H7 (cell line): ENCODE measurements at regions not wholly inside any gene's neighbourhood (a gene's known extent, or its start where the extent isn't known, plus 50 kb on each side); places are given as distances from the start of the nearest gene placed in this dataset.

Experiments used
- DNase-seq: peaks from one replicate; pipeline ENCODE4 v3.0.0; 2012
- H3K27me3 ChIP-seq: 2 replicates; pipeline ENCODE4 v1.6.0; 2011; ENCODE audit warnings: mild to moderate bottlenecking, low read length; ENCODE audit not compliant: control insufficient read depth, insufficient read depth
- H3K36me3 ChIP-seq: replicated peaks from 2 replicates; pipeline ENCODE4 v1.5.1; 2011; ENCODE audit warnings: low read length; ENCODE audit not compliant: control insufficient read depth, insufficient read depth
- H3K4me3 ChIP-seq: 2 replicates; pipeline ENCODE4 v1.5.1; 2011; ENCODE audit warnings: low read depth, mild to moderate bottlenecking, control low read depth, low read length, moderate library complexity; ENCODE audit not compliant: insufficient read depth

GRCh38 chr7:46902463-46902862 is 679.4 kb downstream of the TNS3 start:
- no peak overlapping the region for H3K4me3 ChIP-seq
- no peaks in the 10 kb centered on the region for H3K36me3 ChIP-seq
- no peak for DNase-seq
- no peaks in the 10 kb centered on the region for H3K27me3 ChIP-seq

GRCh38 chr7:46900312-46901263 is 681.3 kb downstream of the TNS3 start:
- no peaks in the 10 kb centered on the region for H3K36me3 ChIP-seq
- no peak for DNase-seq
- no peaks in the 10 kb centered on the region for H3K27me3 ChIP-seq
- H3K4me3 ChIP-seq, result no peak overlapping the region

GRCh38 chr7:46897381-46897780 is 684.5 kb downstream of the TNS3 start:
- H3K27me3 ChIP-seq, result no peaks in the 10 kb centered on the region
- H3K36me3 ChIP-seq, result no peaks in the 10 kb centered on the region
- H3K4me3 ChIP-seq, result no peak overlapping the region
- no peak for DNase-seq

DNA sequence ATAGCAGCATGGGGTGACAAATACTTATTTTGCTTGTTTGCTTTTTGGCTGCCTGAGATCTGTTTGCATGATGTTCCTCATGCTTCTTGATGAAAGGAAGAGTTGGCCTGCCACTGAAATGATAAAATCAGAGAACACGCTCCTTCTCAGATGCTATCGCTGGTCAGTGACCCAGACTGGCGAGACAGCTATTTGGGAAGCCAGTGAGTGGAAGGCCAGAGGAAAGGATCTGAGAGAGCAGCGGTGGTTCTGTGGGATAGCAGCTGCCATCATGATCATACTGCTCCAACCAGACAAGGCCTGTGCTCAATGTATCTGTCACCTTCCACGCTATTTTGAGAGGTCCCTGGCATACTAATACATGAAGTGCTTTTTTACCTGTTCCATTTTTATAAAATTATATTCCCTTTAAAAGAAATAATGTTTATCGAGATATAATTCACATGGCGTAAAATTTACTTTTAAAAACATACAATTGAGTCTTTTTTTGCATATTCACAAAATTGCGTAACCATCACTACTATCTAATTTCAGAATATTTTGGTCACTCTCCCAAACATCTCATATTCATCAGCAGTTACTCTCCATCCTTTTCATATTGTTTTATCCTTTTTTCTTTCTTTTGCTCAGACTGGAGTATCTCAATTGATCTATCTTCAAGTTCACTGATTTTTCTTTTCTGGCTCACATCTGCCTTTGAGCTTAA is 695.1 kb downstream of the TNS3 start:
- Histone ChIP-seq H3K27me3 (no peaks in the 10 kb centered on the region), H3K4me3 (no peak overlapping the region), H3K36me3 (no peaks in the 10 kb centered on the region)
- no peak for DNase-seq

DNA sequence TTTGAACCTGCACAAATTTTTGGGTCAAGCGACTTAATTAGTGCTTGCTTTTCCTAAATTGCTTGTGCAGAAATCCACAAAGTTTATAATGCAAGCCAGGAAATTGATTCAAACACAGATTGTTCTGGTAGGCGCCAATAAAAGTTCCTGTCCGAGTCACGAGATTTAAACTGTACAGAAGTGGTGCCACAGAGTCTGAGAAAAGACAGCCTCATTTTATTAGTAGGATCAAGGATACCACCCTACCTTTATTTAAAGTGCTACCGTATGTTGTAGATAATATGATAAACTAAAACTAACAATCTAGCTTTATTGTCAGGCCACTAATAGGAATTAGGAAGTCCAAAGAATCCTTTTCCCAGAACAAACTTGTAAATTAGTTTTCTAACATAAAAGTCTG is 696.7 kb downstream of the TNS3 start:
- no peaks in the 10 kb centered on the region for H3K27me3 ChIP-seq
- no peaks in the 10 kb centered on the region for H3K36me3 ChIP-seq
- H3K4me3 ChIP-seq, result no peak overlapping the region
- no peak for DNase-seq

DNA sequence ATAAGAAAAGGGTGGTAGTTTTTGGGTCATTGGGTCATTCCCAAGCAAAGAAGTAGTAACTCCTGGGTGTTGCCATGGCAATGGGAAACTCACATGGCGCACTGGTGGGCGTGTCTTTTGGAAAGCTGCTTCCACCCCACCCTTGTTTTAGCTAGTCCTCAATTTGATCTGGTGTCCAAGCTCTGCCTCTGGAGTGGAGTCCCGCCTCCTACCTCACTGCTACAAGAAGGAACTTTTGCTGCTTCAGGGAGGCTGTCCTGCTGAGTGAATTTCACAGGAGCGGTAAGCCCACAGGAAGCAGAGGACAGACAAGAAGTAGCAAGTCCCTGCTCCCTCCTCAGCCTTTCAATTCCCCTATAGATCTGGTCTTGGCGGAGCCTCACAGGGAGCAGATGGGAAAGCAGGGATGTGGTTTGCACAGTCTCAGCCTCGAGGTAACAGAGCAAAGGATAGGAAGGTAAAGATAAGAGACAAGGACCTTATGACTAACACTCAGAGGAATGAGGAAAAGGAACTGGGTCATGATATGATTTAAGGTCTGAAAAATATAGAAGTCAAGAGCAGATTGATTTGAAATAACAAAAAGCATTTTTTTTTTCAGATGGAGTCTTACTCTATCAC is 700.3 kb downstream of the TNS3 start:
- no peaks in the 10 kb centered on the region for H3K27me3 ChIP-seq
- DNase-seq, result no peak
- H3K36me3 ChIP-seq, result no peaks in the 10 kb centered on the region
- H3K4me3 ChIP-seq, result no peak overlapping the region

- no peaks in the 10 kb centered on the region for H3K36me3 ChIP-seq
- no peak overlapping the region for H3K4me3 ChIP-seq
- no peak for DNase-seq
- no peaks in the 10 kb centered on the region for H3K27me3 ChIP-seq
Measured at GRCh38 chr7:46880508-46881196, 701.3 kb downstream of the TNS3 start.

GRCh38 chr7:46879783-46880182 is 702.1 kb downstream of the TNS3 start:
- DNase-seq, result no peak
- Histone ChIP-seq H3K4me3 (no peak overlapping the region), H3K36me3 (no peaks in the 10 kb centered on the region), H3K27me3 (no peaks in the 10 kb centered on the region)

DNA sequence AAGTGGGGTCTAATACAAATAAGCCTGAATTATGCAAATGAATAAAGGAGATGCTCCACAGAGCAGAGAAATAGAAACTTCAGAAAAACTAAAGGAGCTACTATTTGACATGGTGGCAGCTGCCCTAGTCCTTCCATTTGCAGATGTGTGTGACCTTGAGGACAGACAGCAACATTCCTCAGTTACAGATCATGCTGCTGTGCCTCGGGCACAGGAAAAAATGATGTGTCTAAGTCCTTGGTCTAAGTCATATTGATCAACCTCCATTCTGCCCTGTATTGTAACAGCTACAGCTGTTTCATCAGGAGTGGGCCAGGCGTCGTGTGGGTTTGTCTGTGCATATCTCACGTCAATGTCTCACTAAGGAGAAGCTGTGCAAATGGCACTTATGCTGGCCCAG is 710.4 kb downstream of the TNS3 start:
- H3K4me3 ChIP-seq, result no peak overlapping the region
- H3K27me3 ChIP-seq, result no peaks in the 10 kb centered on the region

DNA sequence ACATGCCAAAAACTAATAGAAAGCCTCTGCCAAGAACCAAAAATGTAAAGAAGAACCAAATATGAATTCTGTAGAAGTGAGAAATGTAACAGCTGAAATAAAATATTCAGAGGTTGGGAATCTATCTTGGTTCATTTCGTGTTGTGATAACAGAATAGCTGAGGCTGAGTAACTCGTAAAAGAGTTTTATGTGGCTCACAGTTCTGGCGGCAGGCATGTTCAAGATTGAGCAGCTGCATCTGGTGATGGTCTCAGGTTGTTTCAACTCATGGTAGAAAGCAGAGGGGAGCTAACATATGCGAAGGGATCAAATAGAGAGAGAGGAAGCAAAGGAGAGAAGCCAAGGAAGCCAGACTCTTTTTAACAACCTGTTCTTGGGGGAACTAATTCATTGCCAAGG is 717.2 kb downstream of the TNS3 start:
- no peak overlapping the region for H3K4me3 ChIP-seq
- no peak for DNase-seq
- no peaks in the 10 kb centered on the region for H3K27me3 ChIP-seq
- no peaks in the 10 kb centered on the region for H3K36me3 ChIP-seq

More for the DNA sequence above, 710.4 kb downstream of the TNS3 start:
- no peak for DNase-seq
- H3K36me3 ChIP-seq, result no peaks in the 10 kb centered on the region

DNA sequence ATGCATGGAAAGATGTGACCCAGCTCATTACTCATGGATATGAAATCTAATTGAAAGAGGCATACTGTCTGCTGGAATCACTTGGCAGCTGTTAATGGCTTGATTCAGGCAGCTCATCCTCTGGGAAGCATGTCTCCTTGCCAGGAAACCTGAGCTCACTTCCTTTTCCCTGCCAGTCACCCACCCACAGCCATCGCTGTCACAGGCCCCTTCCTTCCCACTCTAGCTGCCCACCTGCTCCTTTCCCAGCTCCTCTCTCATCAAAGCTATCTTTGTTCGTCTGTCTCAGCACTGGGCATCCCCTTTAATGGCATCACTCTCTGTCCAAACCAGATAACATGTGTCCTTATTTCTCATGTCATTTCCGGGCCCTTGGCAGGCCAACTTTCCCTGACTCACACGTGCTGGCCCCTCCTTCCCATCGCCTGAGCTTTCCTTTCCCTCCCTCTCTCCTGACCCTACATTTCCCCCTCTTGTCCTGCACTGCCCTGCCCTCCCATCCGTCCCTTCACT is 721.9 kb downstream of the TNS3 start:
- no peak for DNase-seq
- no peak overlapping the region for H3K4me3 ChIP-seq
- H3K27me3 ChIP-seq, result no peaks in the 10 kb centered on the region
- H3K36me3 ChIP-seq, result no peaks in the 10 kb centered on the region

DNA sequence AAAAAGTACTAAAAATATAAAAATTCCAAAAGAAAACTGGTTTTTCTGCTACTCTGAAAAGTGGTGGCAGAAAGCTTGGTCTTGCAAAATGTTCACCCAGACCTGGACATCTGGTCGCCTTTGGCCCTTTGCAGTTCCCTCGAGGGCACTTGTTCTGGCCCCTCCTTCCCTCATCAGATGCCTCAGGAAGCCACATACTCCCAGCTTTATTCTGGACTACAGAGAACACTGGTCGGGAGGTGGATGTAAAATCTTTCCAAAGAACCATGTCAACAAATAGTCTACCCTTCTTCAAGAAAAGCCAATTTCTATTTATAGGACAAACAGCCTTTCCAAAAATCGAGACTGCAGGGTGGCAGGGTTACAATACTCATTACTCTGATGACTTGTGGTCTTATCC is 726.1 kb downstream of the TNS3 start:
- DNase-seq, result no peak
- Histone ChIP-seq H3K36me3 (no peaks in the 10 kb centered on the region), H3K4me3 (no peak overlapping the region), H3K27me3 (no peaks in the 10 kb centered on the region)

DNA sequence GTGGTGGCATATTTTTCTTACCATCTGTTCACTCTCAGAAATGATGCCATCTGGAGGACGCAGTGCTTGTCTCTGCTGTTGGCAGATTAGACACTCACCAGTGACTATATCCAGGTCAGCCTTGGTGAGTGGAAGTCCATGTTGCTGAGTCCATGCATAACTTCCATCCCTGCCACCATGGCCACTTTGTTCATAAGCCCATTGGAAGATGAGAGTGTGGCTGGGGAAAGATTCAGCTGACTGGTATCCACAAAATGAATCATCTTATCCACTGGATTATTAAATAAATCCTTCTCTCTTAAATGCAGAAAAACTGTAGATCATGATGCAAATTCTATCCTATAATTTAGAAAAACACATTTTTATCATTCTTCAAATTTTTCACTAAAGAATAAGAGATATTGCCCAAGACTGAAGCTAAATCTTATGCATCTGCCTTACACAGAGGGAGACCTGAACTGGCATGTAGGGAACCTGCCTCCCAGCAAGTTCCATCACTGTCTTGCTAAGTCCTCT is 726.9 kb downstream of the TNS3 start:
- Histone ChIP-seq H3K27me3 (no peaks in the 10 kb centered on the region), H3K4me3 (no peak overlapping the region), H3K36me3 (no peaks in the 10 kb centered on the region)
- no peak for DNase-seq

DNA sequence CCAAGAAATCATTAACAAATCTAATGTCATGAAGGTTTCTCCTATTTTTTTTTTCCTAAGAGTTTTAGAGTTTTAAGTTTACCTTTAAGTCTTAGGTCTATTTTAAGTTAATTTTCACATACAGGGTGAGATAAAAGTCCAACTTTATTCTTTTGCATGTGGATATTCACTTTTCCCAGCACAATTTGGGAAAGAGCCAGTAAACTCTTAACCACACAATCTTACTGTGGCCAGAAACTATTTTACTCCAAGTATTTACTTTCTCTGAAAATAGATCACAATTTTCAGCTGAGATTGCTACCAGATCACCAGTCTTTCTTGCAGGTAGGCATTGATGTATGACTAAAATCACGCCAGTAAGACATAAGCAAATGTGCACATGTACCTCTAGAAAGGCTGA is 728.5 kb downstream of the TNS3 start:
- no peak for DNase-seq
- no peak overlapping the region for H3K4me3 ChIP-seq
- H3K27me3 ChIP-seq, result no peaks in the 10 kb centered on the region
- H3K36me3 ChIP-seq, result no peaks in the 10 kb centered on the region
